Loucy (cell line): ENCODE measurements at regions not wholly inside any gene's neighbourhood (a gene's known extent, or its start where the extent isn't known, plus 50 kb on each side); places are given as distances from the start of the nearest gene placed in this dataset.

Source experiments
- H2AFZ ChIP-seq: fragments of 200-600 bp; sonication (generic); 2 replicates; pipeline ENCODE4 v1.6.0; 2016; ENCODE audit warnings: antibody characterized with exemption, mild to moderate bottlenecking, low read length, moderate library complexity
- H3F3A ChIP-seq: fragments of 200-600 bp; 2 replicates; pipeline ENCODE4 v1.6.0; 2016; ENCODE audit warnings: antibody characterized with exemption, low read depth, mild to moderate bottlenecking
- H3K27me3 ChIP-seq: fragments of 200-600 bp; sonication (generic); 2 replicates; pipeline ENCODE4 v1.6.1; 2014; ENCODE audit warnings: low read length, mild to moderate bottlenecking; ENCODE audit not compliant: insufficient read depth, poor library complexity, severe bottlenecking
- H3K36me3 ChIP-seq: fragments of 200-600 bp; sonication (generic); 2 replicates; pipeline ENCODE4 v1.6.1; 2016; ENCODE audit warnings: low read length; ENCODE audit not compliant: insufficient read depth
- H3K4me1 ChIP-seq: fragments of 200-600 bp; sonication (generic); 2 replicates; pipeline ENCODE4 v1.5.1; 2014; ENCODE audit warnings: low read length, mild to moderate bottlenecking; ENCODE audit not compliant: insufficient read depth, poor library complexity, severe bottlenecking
- H3K4me2 ChIP-seq: fragments of 200-600 bp; sonication (generic); 2 replicates; pipeline ENCODE4 v1.6.0; 2014; ENCODE audit warnings: antibody characterized with exemption, low read length, low read depth, mild to moderate bottlenecking; ENCODE audit not compliant: poor library complexity, severe bottlenecking
- H3K4me3 ChIP-seq: fragments of 200-600 bp; sonication (generic); 2 replicates; pipeline ENCODE4 v1.5.1; 2014; ENCODE audit warnings: low read length, mild to moderate bottlenecking, mixed read lengths; ENCODE audit not compliant: poor library complexity, severe bottlenecking
- H3K79me2 ChIP-seq: fragments of 200-600 bp; sonication (generic); 2 replicates; pipeline ENCODE4 v1.6.1; 2014; ENCODE audit warnings: low read length; ENCODE audit not compliant: insufficient read depth
- H3K9ac ChIP-seq: fragments of 200-600 bp; sonication (generic); 2 replicates; pipeline ENCODE4 v1.6.0; 2014; ENCODE audit warnings: mild to moderate bottlenecking, low read depth, low read length, moderate library complexity; ENCODE audit not compliant: poor library complexity, severe bottlenecking
- H3K9me2 ChIP-seq: fragments of 200-600 bp; sonication (generic); replicated peaks from 2 replicates; pipeline ENCODE4 v1.6.1; 2016; ENCODE audit warnings: low read depth, low read length, mixed read lengths
- H3K9me3 ChIP-seq: fragments of 200-600 bp; sonication (generic); 2 replicates; pipeline ENCODE4 v1.6.1; 2014; ENCODE audit warnings: mild to moderate bottlenecking, antibody characterized with exemption, low read length, low read depth; ENCODE audit not compliant: insufficient read depth
- H4K20me1 ChIP-seq: fragments of 200-600 bp; sonication (generic); 2 replicates; pipeline ENCODE4 v1.6.0; 2014; ENCODE audit warnings: antibody characterized with exemption, low read length, mild to moderate bottlenecking; ENCODE audit not compliant: insufficient read depth, poor library complexity, severe bottlenecking
- EZH2phosphoT487 ChIP-seq: fragments of 200-600 bp; IDR thresholded peaks from 2 replicates; pipeline ENCODE4 v1.6.1; 2018; ENCODE audit warnings: antibody characterized with exemption, mild to moderate bottlenecking, moderate library complexity, borderline replicate concordance
- TF ChIP-seq, protein P1 (sequence below): fragments of 200-600 bp; sonication (generic); conservative IDR thresholded peaks from 2 replicates; pipeline ENCODE4 v1.5.1; 2014; ENCODE audit warnings: mild to moderate bottlenecking, antibody characterized with exemption, low read length

DNA sequence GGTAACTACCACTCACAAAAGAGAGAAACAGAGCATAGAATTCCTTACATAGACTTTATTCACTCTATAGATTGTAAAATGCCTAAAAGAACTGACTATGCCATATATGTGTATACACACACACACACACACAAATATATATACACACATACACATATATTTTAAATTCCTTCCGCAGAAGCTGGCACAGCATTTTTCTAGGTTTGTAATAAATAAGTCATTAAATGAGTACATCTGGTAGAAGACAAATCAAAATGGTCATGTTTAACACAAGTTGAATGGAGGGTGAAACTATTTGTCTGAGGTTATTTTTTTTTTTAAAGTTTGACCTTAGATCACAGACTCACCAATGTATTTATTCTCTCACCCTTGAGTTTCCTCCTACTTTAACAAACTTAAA lies 58.2 kb downstream of the CCER1 start:
- H3K4me3 ChIP-seq, result no peak overlapping the region
- H3K9me2 ChIP-seq, result no peaks in the 10 kb centered on the region
- H3K79me2 ChIP-seq, result no peaks in the 10 kb centered on the region
- TF ChIP-seq, protein P1, sequence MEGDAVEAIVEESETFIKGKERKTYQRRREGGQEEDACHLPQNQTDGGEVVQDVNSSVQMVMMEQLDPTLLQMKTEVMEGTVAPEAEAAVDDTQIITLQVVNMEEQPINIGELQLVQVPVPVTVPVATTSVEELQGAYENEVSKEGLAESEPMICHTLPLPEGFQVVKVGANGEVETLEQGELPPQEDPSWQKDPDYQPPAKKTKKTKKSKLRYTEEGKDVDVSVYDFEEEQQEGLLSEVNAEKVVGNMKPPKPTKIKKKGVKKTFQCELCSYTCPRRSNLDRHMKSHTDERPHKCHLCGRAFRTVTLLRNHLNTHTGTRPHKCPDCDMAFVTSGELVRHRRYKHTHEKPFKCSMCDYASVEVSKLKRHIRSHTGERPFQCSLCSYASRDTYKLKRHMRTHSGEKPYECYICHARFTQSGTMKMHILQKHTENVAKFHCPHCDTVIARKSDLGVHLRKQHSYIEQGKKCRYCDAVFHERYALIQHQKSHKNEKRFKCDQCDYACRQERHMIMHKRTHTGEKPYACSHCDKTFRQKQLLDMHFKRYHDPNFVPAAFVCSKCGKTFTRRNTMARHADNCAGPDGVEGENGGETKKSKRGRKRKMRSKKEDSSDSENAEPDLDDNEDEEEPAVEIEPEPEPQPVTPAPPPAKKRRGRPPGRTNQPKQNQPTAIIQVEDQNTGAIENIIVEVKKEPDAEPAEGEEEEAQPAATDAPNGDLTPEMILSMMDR, result no peak
- TF ChIP-seq EZH2phosphoT487, result no peak
- no peaks in the 10 kb centered on the region for H3K27me3 ChIP-seq
- no peak overlapping the region for H3K9ac ChIP-seq
- no peaks in the 10 kb centered on the region for H3K4me1 ChIP-seq
- no peaks in the 10 kb centered on the region for H3K36me3 ChIP-seq
- no peaks in the 10 kb centered on the region for H3F3A ChIP-seq
- no peak overlapping the region for H3K4me2 ChIP-seq
- no peaks in the 10 kb centered on the region for H3K9me3 ChIP-seq
- no peaks in the 10 kb centered on the region for H4K20me1 ChIP-seq
- no peak overlapping the region for H2AFZ ChIP-seq

DNA sequence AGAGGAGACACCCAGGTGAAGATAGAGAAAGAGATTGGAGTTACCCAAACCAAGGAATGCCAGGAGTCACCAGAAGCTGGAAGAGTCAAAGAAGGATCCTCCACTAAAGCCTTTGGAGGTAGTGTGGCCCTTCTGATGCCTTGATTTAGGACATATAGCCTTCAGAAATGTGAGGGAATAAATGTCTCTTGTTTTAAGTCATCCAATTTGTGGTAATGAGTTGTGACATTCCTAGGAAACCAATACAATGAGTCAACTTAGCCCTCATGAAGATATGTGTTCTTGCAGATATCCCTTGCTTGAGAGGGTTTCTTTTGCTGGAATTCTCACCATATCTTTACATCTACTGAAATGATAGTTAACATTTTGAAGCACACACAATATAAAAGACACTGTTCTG lies 58.8 kb downstream of the CCER1 start:
- Histone ChIP-seq H3K4me3 (no peak overlapping the region), H3K36me3 (no peaks in the 10 kb centered on the region), H3K27me3 (no peaks in the 10 kb centered on the region), H3K9me3 (no peaks in the 10 kb centered on the region), H2AFZ (no peak overlapping the region), H3F3A (no peaks in the 10 kb centered on the region), H3K79me2 (no peaks in the 10 kb centered on the region), H3K9ac (no peak overlapping the region), H3K4me2 (no peak overlapping the region), H3K9me2 (no peaks in the 10 kb centered on the region), H3K4me1 (no peaks in the 10 kb centered on the region), H4K20me1 (no peaks in the 10 kb centered on the region)
- TF ChIP-seq, protein P1, result no peak
- TF ChIP-seq EZH2phosphoT487, result no peak

DNA sequence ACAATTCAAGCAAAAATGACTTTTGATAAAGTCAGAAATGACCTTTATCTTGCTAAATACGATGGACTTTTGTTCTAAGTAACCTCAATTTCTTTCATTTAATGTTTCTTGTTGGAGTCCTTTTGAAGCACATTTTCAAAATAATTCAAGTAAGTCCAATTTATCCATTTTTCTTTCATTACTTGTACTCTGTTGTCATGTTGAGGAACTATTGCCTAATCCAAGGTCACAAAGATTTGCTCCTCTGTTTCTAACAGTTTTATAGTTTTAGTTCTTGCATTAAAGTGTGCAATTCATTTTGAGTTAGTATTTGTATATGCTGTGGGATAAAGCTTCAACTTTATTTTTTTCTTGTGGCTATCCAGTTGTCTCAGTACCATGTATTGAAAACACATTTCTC lies 66.7 kb downstream of the CCER1 start:
- Histone ChIP-seq H3K9ac (no peak overlapping the region), H3K4me2 (no peak overlapping the region), H3K4me1 (no peaks in the 10 kb centered on the region), H3K9me2 (no peaks in the 10 kb centered on the region), H3K9me3 (no peaks in the 10 kb centered on the region), H3F3A (no peaks in the 10 kb centered on the region), H3K27me3 (no peaks in the 10 kb centered on the region), H2AFZ (no peak overlapping the region), H3K36me3 (no peaks in the 10 kb centered on the region), H4K20me1 (no peaks in the 10 kb centered on the region), H3K79me2 (no peaks in the 10 kb centered on the region), H3K4me3 (no peak overlapping the region)
- TF ChIP-seq EZH2phosphoT487, result no peak
- TF ChIP-seq, protein P1, result no peak
